ENCODE measurements at regions not wholly inside any gene's neighbourhood (a gene's known extent, or its start where the extent isn't known, plus 50 kb on each side); places are given as distances from the start of the nearest gene placed in this dataset.

GRCh38 chr9:31983895-31984294 lies 400.5 kb upstream of the ACO1 start:
- no peak for DNase-seq (ENCODE audit: low read depth)
- no peak for TF ChIP-seq CTCF (IDR thresholded peaks at IDR 0.05; ENCODE audit: insufficient read depth, low read length)
- no peak overlapping the region for H3K4me3 ChIP-seq (ENCODE audit: low read depth, low read length)

- no peak overlapping the region for H3K4me3 ChIP-seq (ENCODE audit: low read depth, low read length)
- peak; percentile 0 for DNase-seq (ENCODE audit: low read depth)
- no peak for TF ChIP-seq CTCF (IDR thresholded peaks at IDR 0.05; ENCODE audit: insufficient read depth, low read length)
Observed at GRCh38 chr9:31996331-31996730, 388.1 kb upstream of the ACO1 start.

- no peak for TF ChIP-seq CTCF (IDR thresholded peaks at IDR 0.05; ENCODE audit: insufficient read depth, low read length)
- no peak overlapping the region for H3K4me3 ChIP-seq (ENCODE audit: low read depth, low read length)
- no peak for DNase-seq (ENCODE audit: low read depth)
Observed at GRCh38 chr9:32004431-32005076, 379.9 kb upstream of the ACO1 start.

- H3K4me3 ChIP-seq (ENCODE audit: low read depth, low read length): no peak overlapping the region
- DNase-seq (ENCODE audit: low read depth): no peak
- no peak for TF ChIP-seq CTCF (IDR thresholded peaks at IDR 0.05; ENCODE audit: insufficient read depth, low read length)
Observed at GRCh38 chr9:32010322-32010721, 374.1 kb upstream of the ACO1 start.

GRCh38 chr9:32011049-32011448 lies 373.4 kb upstream of the ACO1 start:
- DNase-seq (ENCODE audit: low read depth): no peak
- TF ChIP-seq CTCF (IDR thresholded peaks at IDR 0.05; ENCODE audit: insufficient read depth, low read length): no peak
- no peak overlapping the region for H3K4me3 ChIP-seq (ENCODE audit: low read depth, low read length)

GRCh38 chr9:32015795-32016194 lies 368.6 kb upstream of the ACO1 start:
- no peak for TF ChIP-seq CTCF (IDR thresholded peaks at IDR 0.05; ENCODE audit: insufficient read depth, low read length)
- no peak for DNase-seq (ENCODE audit: low read depth)
- no peak overlapping the region for H3K4me3 ChIP-seq (ENCODE audit: low read depth, low read length)

- TF ChIP-seq CTCF (IDR thresholded peaks at IDR 0.05; ENCODE audit: insufficient read depth, low read length): no peak
- no peak for DNase-seq (ENCODE audit: low read depth)
- H3K4me3 ChIP-seq (ENCODE audit: low read depth, low read length): no peak overlapping the region
Observed at GRCh38 chr9:32045513-32045912, 338.9 kb upstream of the ACO1 start.
